T-helper 17 cell (primary cell): ENCODE measurements at regions not wholly inside any gene's neighbourhood (a gene's known extent, or its start where the extent isn't known, plus 50 kb on each side); places are given as distances from the start of the nearest gene placed in this dataset.
A peak's percentile ranks its signal among the peaks of the same experiment; 100 is the strongest.

Experiments used
- ATAC-seq: fragments of 150-1000 bp; cut with Tn5 transposase; 2 replicates; pipeline ENCODE4 v1.10.0; 2021; ENCODE audit warnings: mild to moderate bottlenecking, moderate library complexity
- DNase-seq, 3 donors: peaks; one replicate each; pipeline versions ENCODE4 v3.0.0 to v3.0.0-alpha.2; 2020 to 2021
- H3K9me3 ChIP-seq: one replicate; pipeline ENCODE4 v1.7.0; 2013; ENCODE audit warnings: low read length, mild to moderate bottlenecking; ENCODE audit not compliant: control insufficient read depth, poor library complexity, severe bottlenecking
- H3K27ac Mint-ChIP-seq: one replicate; pipeline ENCODE4 v1.8.0; 2022; ENCODE audit warnings: mild to moderate bottlenecking, moderate library complexity, mixed read lengths
- H3K27me3 Mint-ChIP-seq: one replicate; pipeline ENCODE4 v1.8.0; 2022; ENCODE audit warnings: mixed read lengths
- H3K36me3 Mint-ChIP-seq: one replicate; pipeline ENCODE4 v1.8.0; 2022; ENCODE audit warnings: low read depth, mixed read lengths
- H3K4me1 Mint-ChIP-seq: one replicate; pipeline ENCODE4 v1.8.0; 2022; ENCODE audit warnings: mild to moderate bottlenecking, mixed read lengths
- H3K4me3 Mint-ChIP-seq: one replicate; pipeline ENCODE4 v1.8.0; 2022; ENCODE audit warnings: mild to moderate bottlenecking, moderate library complexity, mixed read lengths

DNA sequence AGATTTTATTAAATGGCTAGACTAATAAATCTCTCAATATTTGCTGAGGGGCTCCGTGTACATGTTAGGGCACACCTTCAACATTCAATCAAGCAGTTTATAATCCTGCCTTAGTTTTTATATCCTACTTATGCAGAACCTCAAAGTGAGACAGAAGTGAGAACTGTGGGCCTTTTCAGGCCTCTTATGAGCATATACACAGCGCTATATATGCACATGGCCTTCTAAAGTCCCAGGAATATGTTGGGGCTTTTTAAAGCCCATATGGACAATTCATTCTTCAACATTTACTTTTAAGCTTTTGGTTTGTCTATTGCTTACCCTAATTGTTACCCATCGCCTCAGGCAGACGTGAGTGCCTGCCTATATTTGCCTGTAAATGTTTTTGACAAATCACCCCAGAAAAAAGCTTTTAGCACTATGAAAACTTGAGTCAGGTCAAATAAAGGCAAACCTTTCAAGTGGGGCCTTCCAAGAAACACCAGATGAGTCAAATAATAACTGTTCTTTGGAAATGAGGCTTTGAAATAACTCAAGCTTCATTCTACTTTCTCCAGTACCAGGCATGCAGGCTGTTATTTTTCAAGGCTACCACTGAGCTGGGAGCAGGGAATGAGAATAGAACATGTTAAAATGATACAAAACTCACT, 58.2 kb downstream of the ESM1 start:
- Mint-ChIP-seq H3K4me1 (no peaks in the 10 kb centered on the region), H3K27me3 (no peaks in the 10 kb centered on the region), H3K4me3 (no peak overlapping the region), H3K36me3 (no peaks in the 10 kb centered on the region), H3K27ac (no peak overlapping the region)
- DNase-seq: no peak
- ATAC-seq: no peak
- H3K9me3 ChIP-seq: no peaks in the 10 kb centered on the region

DNA sequence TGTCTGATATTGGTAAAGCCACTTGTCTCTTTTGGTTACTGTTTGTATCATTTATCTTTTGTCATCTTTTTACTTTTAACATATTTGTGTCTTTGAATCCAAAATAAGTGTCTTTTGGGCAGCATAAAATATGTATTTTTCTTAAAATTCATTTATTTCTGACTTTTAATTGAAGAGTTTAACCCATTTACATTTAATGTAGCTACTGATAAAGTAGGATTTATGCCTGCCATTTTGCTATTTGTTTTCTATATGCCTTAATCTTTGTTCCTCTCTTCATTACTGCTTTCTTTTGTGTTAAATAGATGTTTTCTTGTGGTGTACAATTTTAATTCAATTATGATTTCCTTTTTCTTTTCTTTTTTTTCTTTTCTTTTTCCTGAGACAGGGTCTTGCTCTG, 60.9 kb downstream of the ESM1 start:
- Mint-ChIP-seq H3K27ac (no peak overlapping the region), H3K36me3 (peaks cover 6% of the 10 kb centered on the region), H3K4me3 (no peak overlapping the region), H3K4me1 (no peaks in the 10 kb centered on the region), H3K27me3 (peaks cover 18% of the 10 kb centered on the region)
- DNase-seq (no peak), ATAC-seq (no peak)
- H3K9me3 ChIP-seq: no peaks in the 10 kb centered on the region

DNA sequence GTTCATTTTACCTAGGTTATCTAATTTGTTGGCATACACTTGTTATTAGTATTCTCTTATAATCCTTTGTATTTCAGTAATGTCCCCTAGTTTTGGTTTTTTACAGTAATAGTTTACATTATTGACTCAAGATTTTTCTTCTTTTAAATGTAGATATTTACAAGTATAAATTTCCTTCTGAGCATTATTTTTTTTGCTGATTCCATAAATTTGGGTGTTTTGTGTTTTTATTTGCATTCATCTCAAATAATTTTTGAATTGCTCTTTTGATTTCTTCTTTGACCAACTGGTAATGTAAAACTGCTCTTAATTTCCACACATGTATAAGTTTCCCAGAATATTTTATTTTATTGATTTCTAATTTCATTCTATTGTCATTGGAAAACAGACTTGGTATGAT, 68.1 kb downstream of the ESM1 start:
- DNase-seq (no peak), ATAC-seq (no peak)
- no peaks in the 10 kb centered on the region for H3K9me3 ChIP-seq
- no peak overlapping the region for H3K27ac Mint-ChIP-seq
- no peaks in the 10 kb centered on the region for H3K4me1 Mint-ChIP-seq
- no peak overlapping the region for H3K4me3 Mint-ChIP-seq
- peaks cover 9% of the 10 kb centered on the region for H3K36me3 Mint-ChIP-seq
- H3K27me3 Mint-ChIP-seq: peaks cover 36% of the 10 kb centered on the region

DNA sequence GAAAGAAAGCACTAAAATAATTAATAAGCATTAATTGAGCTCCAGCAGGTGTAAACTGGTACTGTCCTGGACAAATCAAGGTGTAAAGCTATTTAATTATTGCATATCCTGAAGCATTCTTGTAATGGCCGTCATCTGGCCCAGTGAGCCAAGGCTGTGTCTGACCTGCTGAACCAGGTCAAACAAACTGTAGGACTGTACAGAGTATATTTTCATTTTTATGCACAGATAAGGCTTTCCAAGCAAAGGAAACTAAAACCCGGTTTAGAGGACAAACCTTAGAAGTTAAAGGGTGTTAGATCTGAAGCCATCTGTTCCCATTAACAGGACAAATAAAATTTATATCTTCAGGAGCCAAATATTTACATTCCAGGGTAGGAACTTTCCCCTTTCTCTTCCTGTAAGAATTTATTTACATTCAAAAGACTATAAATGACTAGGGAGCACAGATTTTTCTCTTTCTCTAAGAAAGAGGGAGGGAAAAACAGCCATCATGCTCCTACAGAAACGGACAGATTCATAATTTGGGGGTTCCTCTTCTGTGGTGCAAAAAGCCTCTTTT, 69.8 kb downstream of the ESM1 start:
- ATAC-seq (no peak), DNase-seq (no peak)
- H3K36me3 Mint-ChIP-seq: peaks cover 4% of the 10 kb centered on the region
- H3K27me3 Mint-ChIP-seq: peaks cover 35% of the 10 kb centered on the region
- no peak overlapping the region for H3K4me3 Mint-ChIP-seq
- H3K27ac Mint-ChIP-seq: no peak overlapping the region
- no peaks in the 10 kb centered on the region for H3K4me1 Mint-ChIP-seq
- no peaks in the 10 kb centered on the region for H3K9me3 ChIP-seq

DNA sequence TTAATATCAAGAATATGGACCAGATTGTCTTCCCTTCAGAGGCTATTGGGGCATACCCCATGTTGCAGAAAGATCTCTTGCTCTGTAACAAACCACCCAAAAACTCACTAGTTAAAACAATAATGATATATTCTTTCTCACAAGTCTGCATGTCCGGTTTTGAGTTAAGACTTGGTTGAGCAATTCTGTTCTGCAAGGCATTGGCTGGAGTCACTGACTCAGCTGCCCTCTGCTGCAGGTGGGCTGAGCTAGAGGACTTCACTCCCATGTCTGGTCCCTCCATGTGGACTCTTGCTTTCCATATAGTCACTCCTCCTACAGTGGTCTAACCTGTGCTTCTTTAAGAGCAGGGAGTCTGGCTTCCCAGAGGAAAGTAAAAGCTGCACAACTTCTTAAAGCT, 73.4 kb downstream of the ESM1 start:
- H3K27me3 Mint-ChIP-seq: peaks cover 41% of the 10 kb centered on the region

DNA sequence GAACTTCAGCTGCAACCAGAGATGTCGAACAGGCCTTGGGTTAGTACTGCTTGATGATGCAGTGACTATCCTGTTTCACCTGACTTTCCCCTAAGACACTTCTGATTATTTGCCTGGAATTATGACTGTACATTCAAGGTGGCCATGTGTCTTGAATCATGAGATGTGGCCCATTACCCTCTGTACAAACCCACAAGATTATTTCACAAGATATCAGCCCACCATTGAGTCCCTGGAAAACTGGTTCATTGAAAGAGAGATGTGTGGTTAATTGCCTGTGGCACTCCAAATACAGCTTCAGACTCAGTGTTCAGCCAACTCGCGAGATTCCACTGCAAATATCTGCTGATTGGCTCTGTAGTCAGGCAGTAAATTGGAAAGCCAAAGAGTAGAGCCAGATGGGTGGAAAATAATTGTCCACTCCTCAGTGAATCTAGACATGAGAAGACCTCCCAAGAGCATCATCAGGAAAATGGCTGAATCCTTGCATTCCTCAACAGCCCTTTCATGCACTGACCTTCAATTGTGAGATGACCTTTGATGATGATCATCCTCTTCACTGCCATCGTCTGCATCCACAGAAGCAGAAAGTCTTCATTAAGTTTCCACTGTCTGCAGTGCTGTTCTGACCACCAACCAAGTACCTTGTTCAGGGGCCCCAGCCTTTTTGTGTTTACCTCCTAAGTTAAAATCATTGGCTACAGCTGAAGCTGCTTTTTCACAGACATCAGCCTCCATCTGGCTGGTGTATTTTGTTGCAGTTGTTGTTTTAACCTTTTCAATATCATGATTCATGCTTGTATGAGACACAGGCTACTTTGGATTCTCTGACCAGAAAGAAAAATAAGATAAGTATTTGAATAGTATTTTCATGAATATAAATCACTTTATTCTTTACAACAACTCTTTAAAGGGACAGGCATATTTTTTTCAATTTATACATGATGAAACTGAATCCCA, 75.2 kb downstream of the ESM1 start:
- ATAC-seq (no peak), DNase-seq (no peak)
- H3K9me3 ChIP-seq: no peaks in the 10 kb centered on the region
- Mint-ChIP-seq H3K27ac (no peak overlapping the region), H3K27me3 (peaks cover 42% of the 10 kb centered on the region), H3K36me3 (peaks cover 2% of the 10 kb centered on the region), H3K4me1 (no peaks in the 10 kb centered on the region), H3K4me3 (no peak overlapping the region)

More for the DNA sequence above, 73.4 kb downstream of the ESM1 start:
- no peak overlapping the region for H3K27ac Mint-ChIP-seq
- H3K36me3 Mint-ChIP-seq: peaks cover 2% of the 10 kb centered on the region
- no peaks in the 10 kb centered on the region for H3K4me1 Mint-ChIP-seq
- H3K4me3 Mint-ChIP-seq: no peak overlapping the region
- H3K9me3 ChIP-seq: no peaks in the 10 kb centered on the region
- DNase-seq (no peak), ATAC-seq (no peak)

DNA sequence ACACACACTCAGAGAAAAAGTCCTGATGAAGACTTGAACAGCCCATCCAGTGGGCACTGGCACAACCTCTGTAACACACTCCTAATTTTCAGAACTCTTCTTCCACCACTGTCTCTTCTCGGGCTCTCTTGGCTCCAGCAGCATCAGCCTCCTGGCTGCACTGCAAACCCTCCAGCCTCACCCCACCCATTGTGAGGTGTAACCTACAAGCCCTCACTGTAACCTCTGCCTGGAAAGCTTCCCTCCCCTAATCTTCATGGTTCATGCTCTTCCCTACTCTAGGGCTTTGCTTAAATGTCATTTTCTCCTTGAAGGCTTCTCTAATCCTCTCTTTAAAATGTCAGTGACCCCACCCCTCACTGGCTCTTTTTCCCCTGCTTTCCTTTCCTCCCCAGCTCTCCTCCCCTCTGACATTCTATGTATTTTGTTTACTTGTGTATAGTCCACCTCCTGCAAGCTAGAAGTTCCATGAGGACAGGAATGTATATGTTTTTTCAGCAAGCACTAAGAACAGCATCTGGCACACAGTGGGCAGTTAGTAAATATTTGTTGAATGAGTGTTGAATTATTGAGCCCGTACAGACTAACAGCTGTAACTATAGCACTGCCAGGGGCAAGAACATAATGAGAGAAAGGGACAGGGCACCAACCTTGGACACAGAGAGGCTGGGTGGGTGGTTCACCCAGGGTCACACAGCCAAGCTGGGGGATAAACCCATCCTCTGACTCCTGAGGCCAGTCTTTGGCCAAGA, 76.4 kb downstream of the ESM1 start:
- Mint-ChIP-seq H3K36me3 (peaks cover 2% of the 10 kb centered on the region), H3K4me3 (no peak overlapping the region), H3K4me1 (no peaks in the 10 kb centered on the region), H3K27me3 (peaks cover 44% of the 10 kb centered on the region), H3K27ac (no peak overlapping the region)
- no peaks in the 10 kb centered on the region for H3K9me3 ChIP-seq
- no peak for ATAC-seq
- no peak for DNase-seq

DNA sequence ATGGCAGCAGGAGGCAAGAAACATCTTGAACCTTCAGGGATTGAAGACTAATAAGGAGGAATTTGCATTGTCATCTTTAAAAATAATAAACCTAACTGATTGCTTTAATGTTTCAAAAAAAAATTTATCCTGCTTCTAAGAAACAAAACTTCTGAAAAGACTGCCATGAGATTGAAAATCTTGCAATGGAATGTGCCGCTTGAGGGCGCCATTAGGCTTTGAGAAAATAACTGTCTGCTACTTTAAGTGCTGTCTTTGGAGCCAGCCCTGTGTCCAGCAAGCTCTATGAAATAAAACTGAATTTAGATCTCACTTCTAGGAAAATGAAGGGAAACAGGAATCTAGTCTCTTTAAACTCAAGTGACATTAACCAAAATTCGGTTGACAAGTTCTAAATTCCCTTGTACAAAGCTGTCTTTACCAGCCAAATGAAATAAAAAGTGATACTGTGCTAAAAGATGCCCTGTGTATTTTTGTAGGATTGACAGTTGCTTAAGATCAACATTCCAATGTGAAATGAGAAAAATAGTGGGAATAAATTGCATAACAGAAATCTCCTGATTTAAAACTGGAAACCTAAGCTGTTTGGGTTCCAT, 79.4 kb downstream of the ESM1 start:
- Mint-ChIP-seq H3K4me1 (peaks cover 10% of the 10 kb centered on the region), H3K36me3 (peaks cover 2% of the 10 kb centered on the region), H3K27me3 (peaks cover 50% of the 10 kb centered on the region), H3K27ac (no peak overlapping the region), H3K4me3 (no peak overlapping the region)
- DNase-seq (peak; percentile 30 to 52 (median 35)), ATAC-seq (no peak)
- no peaks in the 10 kb centered on the region for H3K9me3 ChIP-seq

DNA sequence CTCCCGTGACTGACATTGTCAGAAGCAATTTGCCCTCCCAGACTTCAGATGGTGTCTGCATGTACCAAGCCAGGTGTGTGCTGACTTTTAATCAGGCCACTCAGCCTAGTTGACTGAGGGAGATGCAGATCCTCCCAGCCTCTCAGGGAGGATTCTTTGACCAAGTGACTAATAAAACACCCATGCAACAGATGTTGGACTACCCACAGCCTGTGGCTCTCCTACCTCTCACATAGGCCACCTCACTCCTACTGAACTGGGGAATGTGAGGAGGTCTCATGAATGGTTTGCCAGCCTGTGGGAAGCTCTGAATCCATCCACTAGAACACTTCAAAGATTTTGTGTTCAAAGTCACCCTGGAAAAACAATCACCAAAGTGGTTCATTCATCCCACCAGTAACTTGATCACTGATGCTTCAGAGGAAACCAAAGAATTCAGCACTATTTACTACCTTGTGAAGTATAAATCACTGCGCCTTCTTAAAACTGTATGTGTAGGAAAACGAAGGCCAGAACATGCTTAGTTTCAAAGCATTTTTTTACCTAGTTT, 80.1 kb downstream of the ESM1 start:
- Mint-ChIP-seq H3K27ac (no peak overlapping the region), H3K4me1 (peaks cover 10% of the 10 kb centered on the region), H3K36me3 (peaks cover 2% of the 10 kb centered on the region), H3K4me3 (no peak overlapping the region), H3K27me3 (peaks cover 56% of the 10 kb centered on the region)
- no peak for DNase-seq
- H3K9me3 ChIP-seq: no peaks in the 10 kb centered on the region
- no peak for ATAC-seq

DNA sequence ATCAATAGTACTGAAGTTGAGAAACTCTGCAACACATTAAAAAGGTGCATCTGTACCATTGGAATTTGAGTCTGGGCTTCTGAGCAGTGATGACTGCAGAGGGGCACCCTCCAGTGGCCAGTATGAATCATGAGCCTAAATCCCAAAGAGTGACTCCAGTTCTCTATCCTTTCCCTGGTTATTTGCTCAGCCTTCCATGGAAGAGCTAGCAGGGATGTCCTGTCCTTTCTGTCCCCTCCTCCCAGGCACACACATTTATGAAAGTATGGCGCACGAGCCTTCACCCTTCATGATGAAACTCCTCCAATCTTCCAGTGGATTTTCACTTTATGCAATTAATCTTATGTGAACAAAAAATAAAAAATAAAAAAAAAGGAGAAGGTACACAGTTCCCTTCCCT, 81.0 kb downstream of the ESM1 start:
- Mint-ChIP-seq H3K27me3 (peaks cover 60% of the 10 kb centered on the region), H3K36me3 (peaks cover 4% of the 10 kb centered on the region), H3K4me1 (peaks cover 10% of the 10 kb centered on the region), H3K27ac (no peak overlapping the region), H3K4me3 (no peak overlapping the region)
- no peak for DNase-seq
- no peaks in the 10 kb centered on the region for H3K9me3 ChIP-seq
- no peak for ATAC-seq

DNA sequence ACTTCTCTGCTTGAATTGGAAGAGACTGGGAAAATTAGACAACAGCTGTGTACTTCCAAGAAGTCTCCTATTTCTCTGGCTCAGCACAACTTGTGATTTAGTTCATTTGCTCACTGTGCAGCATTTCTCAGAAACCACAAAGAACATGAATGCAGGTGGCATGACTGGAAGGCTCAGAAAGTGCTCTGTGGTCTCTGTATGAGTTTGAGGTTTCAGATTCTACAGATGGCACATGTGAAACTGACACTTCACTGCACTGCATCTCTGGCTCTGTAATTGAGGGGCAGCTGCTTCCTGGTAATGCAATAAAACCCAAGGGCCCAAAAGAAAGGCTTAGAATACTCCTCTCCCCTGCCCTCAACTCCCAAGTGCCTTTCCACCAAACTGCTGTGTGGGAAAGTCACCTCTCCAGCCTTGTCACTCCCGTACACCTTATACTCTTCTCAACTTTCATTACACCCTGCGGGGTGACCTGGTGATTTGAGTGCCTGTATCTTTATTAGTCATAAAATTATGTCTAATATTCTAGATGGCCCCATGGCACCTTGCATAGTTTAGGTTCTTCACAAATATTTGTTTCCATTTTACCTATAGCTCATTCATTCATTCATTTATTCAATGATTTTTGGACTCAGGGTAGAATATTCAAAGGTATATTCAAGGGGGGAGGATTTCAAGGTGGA, 82.5 kb downstream of the ESM1 start:
- Mint-ChIP-seq H3K4me3 (no peak overlapping the region), H3K36me3 (peaks cover 2% of the 10 kb centered on the region), H3K4me1 (peaks cover 10% of the 10 kb centered on the region), H3K27ac (no peak overlapping the region), H3K27me3 (peaks cover 60% of the 10 kb centered on the region)
- no peaks in the 10 kb centered on the region for H3K9me3 ChIP-seq
- no peak for DNase-seq
- peak; percentile 78 for ATAC-seq
